ENCODE measurements at regions not wholly inside any gene's neighbourhood (a gene's known extent, or its start where the extent isn't known, plus 50 kb on each side); places are given as distances from the start of the nearest gene placed in this dataset.

- no peak for DNase-seq (ENCODE audit: low read depth in 2 of 2)
These were observed 73.3 kb upstream of the ISX start for GRCh38 chr22:34992672-34993071.

GRCh38 chr22:34993548-34993947, 72.4 kb upstream of the ISX start:
- DNase-seq (ENCODE audit: low read depth in 2 of 2), result no peak

- no peak for DNase-seq (ENCODE audit: low read depth in 2 of 2)
These were observed 68.2 kb upstream of the ISX start for GRCh38 chr22:34997633-34998299.

- DNase-seq (ENCODE audit: low read depth in 2 of 2), result no peak
These were observed 67.0 kb upstream of the ISX start for GRCh38 chr22:34998921-34999320.

GRCh38 chr22:35008213-35008612, 57.7 kb upstream of the ISX start:
- DNase-seq (ENCODE audit: low read depth in 2 of 2), result no peak

GRCh38 chr22:35010543-35010942, 55.4 kb upstream of the ISX start:
- no peak for DNase-seq (ENCODE audit: low read depth in 2 of 2)

GRCh38 chr22:35014812-35015211, 51.1 kb upstream of the ISX start:
- DNase-seq (ENCODE audit: low read depth in 2 of 2), result no peak

Measured in activated CD4-positive, alpha-beta T cell treated with anti-CD3 and anti-CD28 coated beads for 24 hours (primary cell).